SK-N-SH (cell line): ENCODE measurements at regions not wholly inside any gene's neighbourhood (a gene's known extent, or its start where the extent isn't known, plus 50 kb on each side); places are given as distances from the start of the nearest gene placed in this dataset.

Experiments used
- CTCF ChIP-seq: fragments of 200-600 bp; sonication (generic); IDR thresholded peaks from 2 replicates; pipeline ENCODE4 v1.6.1; 2017; ENCODE audit warnings: antibody characterized with exemption, mild to moderate bottlenecking, moderate library complexity
- FOXM1 ChIP-seq: IDR thresholded peaks from 2 replicates; pipeline ENCODE4 v1.4.0; 2012; ENCODE audit warnings: low read depth, mild to moderate bottlenecking
- IRF3 ChIP-seq: fragments of 150-350 bp; IDR thresholded peaks from 2 replicates; pipeline ENCODE4 v1.6.1; 2016; ENCODE audit warnings: mild to moderate bottlenecking, low read depth, low read length
- SMC3 ChIP-seq: IDR thresholded peaks from 2 replicates; pipeline ENCODE4 v1.6.1; 2012; ENCODE audit warnings: low read depth, low read length, improper control_type of control experiment
- YY1 ChIP-seq: IDR thresholded peaks from 2 replicates; pipeline ENCODE4 v1.4.0; 2012; ENCODE audit warnings: low read depth, mild to moderate bottlenecking

GRCh38 chr5:126354012-126354857 is 69.0 kb upstream of the GRAMD2B start:
- TF ChIP-seq YY1 (0 out of 2 replicates have a peak, but pooled peaks have one; percentile 34), CTCF (peak; percentile 68), SMC3 (peak; percentile 66), FOXM1 (peak; percentile 98), IRF3 (no peak)
